ENCODE measurements at regions not wholly inside any gene's neighbourhood (a gene's known extent, or its start where the extent isn't known, plus 50 kb on each side); places are given as distances from the start of the nearest gene placed in this dataset.

DNA sequence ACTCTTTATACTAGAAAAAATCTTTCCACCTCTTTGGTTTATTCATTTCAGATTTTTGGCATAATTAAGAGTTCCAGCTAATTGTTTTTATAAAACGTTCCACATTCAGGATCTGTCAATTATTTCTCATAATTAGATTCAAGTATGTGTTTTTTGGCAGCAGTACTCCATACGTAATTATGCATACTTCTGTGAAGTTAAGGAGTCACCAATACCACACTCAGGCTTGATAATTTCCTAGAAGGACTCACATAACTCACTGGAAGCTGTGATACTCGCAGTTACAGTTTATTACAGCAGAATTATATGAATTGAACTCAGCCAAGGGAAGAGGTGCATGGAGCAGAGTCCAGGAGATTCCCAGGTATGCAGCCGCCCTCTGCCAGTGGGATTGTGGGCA, 290.5 kb upstream of the AKR1E2 start:
- TF ChIP-seq CTCF (IDR thresholded peaks at IDR 0.05 in 2 of 3, conservative IDR thresholded peaks at IDR 0.05 in 1 of 3; ENCODE audit: insufficient read depth in 2 of 3, low read depth in 1 of 3, low read length in 3 of 3) (no peak), TBP (optimal IDR thresholded peaks at IDR 0.05; ENCODE audit: low read depth, low read length) (no peak), HMG20A (CRISPR knock-in tag; conservative IDR thresholded peaks at IDR 0.05) (no peak), EP300 (IDR thresholded peaks at IDR 0.05; ENCODE audit: low read length) (no peak), ZNF12 (CRISPR knock-in tag; IDR thresholded peaks at IDR 0.05) (no peak), FOXM1 (IDR thresholded peaks at IDR 0.05; ENCODE audit: low read depth) (no peak), FOXM1 (CRISPR knock-in tag; IDR thresholded peaks at IDR 0.05; ENCODE audit: low read depth) (no peak), ZNF507 (tag; conservative IDR thresholded peaks at IDR 0.05) (no peak), ETV5 (CRISPR knock-in tag; IDR thresholded peaks at IDR 0.05; ENCODE audit: low read depth) (no peak)

Data from K562 (cell line).